Effector memory CD4-positive, alpha-beta T cell (primary cell): ENCODE measurements at regions not wholly inside any gene's neighbourhood (a gene's known extent, or its start where the extent isn't known, plus 50 kb on each side); places are given as distances from the start of the nearest gene placed in this dataset.
"Not testable (repeated sequence)": the region's sequence is repeated elsewhere in the genome, so short reads cannot be mapped to it uniquely, and the experiment has no call there.

Experiments
- DNase-seq, 3 donors: peaks; one replicate each; pipeline ENCODE4 v3.0.0-alpha.2; 2020
- H3K27ac ChIP-seq: 2 replicates; pipeline ENCODE4 v1.7.0; 2013; ENCODE audit warnings: mild to moderate bottlenecking, low read length, moderate library complexity; ENCODE audit not compliant: insufficient read depth, poor library complexity, severe bottlenecking
- H3K27me3 ChIP-seq: replicated peaks from 2 replicates; pipeline ENCODE4 v1.7.0; 2013; ENCODE audit warnings: mild to moderate bottlenecking, low read length; ENCODE audit not compliant: insufficient read depth, control insufficient read depth, poor library complexity, severe bottlenecking
- H3K36me3 ChIP-seq: 2 replicates; pipeline ENCODE4 v1.7.0; 2013; ENCODE audit warnings: mild to moderate bottlenecking, low read length, moderate library complexity; ENCODE audit not compliant: control insufficient read depth, insufficient read depth
- H3K4me1 ChIP-seq: 2 replicates; pipeline ENCODE4 v1.7.0; 2013; ENCODE audit warnings: low read length, mild to moderate bottlenecking; ENCODE audit not compliant: control insufficient read depth, insufficient read depth, poor library complexity, severe bottlenecking
- H3K4me3 ChIP-seq: 2 replicates; pipeline ENCODE4 v1.7.0; 2013; ENCODE audit warnings: low read length, low read depth, mild to moderate bottlenecking; ENCODE audit not compliant: insufficient read depth, poor library complexity, severe bottlenecking
- H3K9me3 ChIP-seq: 2 replicates; pipeline ENCODE4 v1.7.0; 2013; ENCODE audit warnings: mild to moderate bottlenecking, low read length, moderate library complexity; ENCODE audit not compliant: control insufficient read depth

- no peaks in the 10 kb centered on the region for H3K36me3 ChIP-seq
- no peaks in the 10 kb centered on the region for H3K9me3 ChIP-seq
- H3K4me1 ChIP-seq: no peaks in the 10 kb centered on the region
- no peak overlapping the region for H3K27ac ChIP-seq
- DNase-seq: no peak
- no peak overlapping the region for H3K4me3 ChIP-seq
- peaks cover 3% of the 10 kb centered on the region for H3K27me3 ChIP-seq
Measured at GRCh38 chr2:226086190-226086589, 686.7 kb downstream of the NYAP2 start.

GRCh38 chr2:226085425-226085824 is 685.9 kb downstream of the NYAP2 start:
- not testable (repeated sequence) for H3K36me3 ChIP-seq, H3K9me3 ChIP-seq, DNase-seq, H3K4me3 ChIP-seq, H3K27me3 ChIP-seq, H3K4me1 ChIP-seq, H3K27ac ChIP-seq

- H3K36me3 ChIP-seq: no peaks in the 10 kb centered on the region
- H3K4me1 ChIP-seq: no peaks in the 10 kb centered on the region
- H3K9me3 ChIP-seq: no peaks in the 10 kb centered on the region
- H3K27ac ChIP-seq: no peak overlapping the region
- DNase-seq: no peak
- H3K27me3 ChIP-seq: peaks cover 3% of the 10 kb centered on the region
- no peak overlapping the region for H3K4me3 ChIP-seq
Measured at GRCh38 chr2:226080334-226080733, 680.8 kb downstream of the NYAP2 start.

- Histone ChIP-seq H3K4me1 (no peaks in the 10 kb centered on the region), H3K27me3 (peaks cover 3% of the 10 kb centered on the region), H3K4me3 (no peak overlapping the region), H3K27ac (no peak overlapping the region), H3K9me3 (no peaks in the 10 kb centered on the region), H3K36me3 (no peaks in the 10 kb centered on the region)
- DNase-seq: no peak
Measured at GRCh38 chr2:226079671-226080181, 680.2 kb downstream of the NYAP2 start.

- no peaks in the 10 kb centered on the region for H3K36me3 ChIP-seq
- no peak for DNase-seq
- no peak overlapping the region for H3K4me3 ChIP-seq
- no peak overlapping the region for H3K27ac ChIP-seq
- no peaks in the 10 kb centered on the region for H3K4me1 ChIP-seq
- no peaks in the 10 kb centered on the region for H3K9me3 ChIP-seq
- peaks cover 3% of the 10 kb centered on the region for H3K27me3 ChIP-seq
Measured at GRCh38 chr2:226079196-226079595, 679.7 kb downstream of the NYAP2 start.

- Histone ChIP-seq H3K36me3 (no peaks in the 10 kb centered on the region), H3K4me1 (no peaks in the 10 kb centered on the region), H3K9me3 (no peaks in the 10 kb centered on the region), H3K27me3 (peaks cover 3% of the 10 kb centered on the region), H3K4me3 (no peak overlapping the region), H3K27ac (no peak overlapping the region)
- DNase-seq: no peak
Measured at GRCh38 chr2:226078666-226079065, 679.2 kb downstream of the NYAP2 start.

GRCh38 chr2:226077841-226078240 is 678.3 kb downstream of the NYAP2 start:
- Histone ChIP-seq H3K27me3 (peaks cover 3% of the 10 kb centered on the region), H3K9me3 (no peaks in the 10 kb centered on the region), H3K27ac (no peak overlapping the region), H3K4me1 (no peaks in the 10 kb centered on the region), H3K36me3 (no peaks in the 10 kb centered on the region), H3K4me3 (no peak overlapping the region)
- DNase-seq: no peak

- no peak overlapping the region for H3K4me3 ChIP-seq
- H3K9me3 ChIP-seq: no peaks in the 10 kb centered on the region
- H3K27ac ChIP-seq: no peak overlapping the region
- no peaks in the 10 kb centered on the region for H3K36me3 ChIP-seq
- H3K27me3 ChIP-seq: peaks cover 3% of the 10 kb centered on the region
- no peaks in the 10 kb centered on the region for H3K4me1 ChIP-seq
- DNase-seq: no peak
Measured at GRCh38 chr2:226077031-226077430, 677.5 kb downstream of the NYAP2 start.

GRCh38 chr2:226076529-226076928 is 677.0 kb downstream of the NYAP2 start:
- Histone ChIP-seq H3K36me3 (no peaks in the 10 kb centered on the region), H3K27me3 (peaks cover under 1% of the 10 kb centered on the region), H3K4me1 (no peaks in the 10 kb centered on the region), H3K4me3 (no peak overlapping the region), H3K27ac (no peak overlapping the region), H3K9me3 (no peaks in the 10 kb centered on the region)
- no peak for DNase-seq

GRCh38 chr2:226074391-226074790 is 674.9 kb downstream of the NYAP2 start:
- H3K4me1 ChIP-seq: no peaks in the 10 kb centered on the region
- no peak overlapping the region for H3K4me3 ChIP-seq
- H3K9me3 ChIP-seq: no peaks in the 10 kb centered on the region
- H3K27ac ChIP-seq: no peak overlapping the region
- no peaks in the 10 kb centered on the region for H3K36me3 ChIP-seq
- no peak for DNase-seq
- no peaks in the 10 kb centered on the region for H3K27me3 ChIP-seq
